WTC11 (cell line): ENCODE measurements at regions not wholly inside any gene's neighbourhood (a gene's known extent, or its start where the extent isn't known, plus 50 kb on each side); places are given as distances from the start of the nearest gene placed in this dataset.

Experiments
- ATAC-seq: fragments of 200-7000 bp; cut with Tn5 transposase; 2 replicates; pipeline ENCODE4 v1.10.0; 2021; ENCODE audit warnings: mild to moderate bottlenecking, moderate library complexity
- CTCF ChIA-PET: fragments of 300-600 bp; sonication (Branson Sonifier 250); formaldehyde crosslinking; loops from one replicate; lab custom pipeline; 2021; ENCODE audit warnings: antibody characterized with exemption; lab: Charles Lee
- POLR2A ChIA-PET: fragments of 350-600 bp; sonication (Branson Sonifier 250); formaldehyde crosslinking; loops from one replicate; lab custom pipeline; 2021; ENCODE audit warnings: antibody characterized with exemption; lab: Charles Lee
- DNase-seq: peaks from one replicate; pipeline ENCODE4 v3.0.0; 2021; ENCODE audit warnings: low spot score
- H3K27ac Mint-ChIP-seq: 2 replicates; pipeline ENCODE4 v1.8.0; 2021; ENCODE audit warnings: mixed read lengths
- H3K27me3 Mint-ChIP-seq: 2 replicates; pipeline ENCODE4 v1.8.0; 2021; ENCODE audit warnings: low read depth, mild to moderate bottlenecking, moderate library complexity, mixed read lengths
- H3K36me3 Mint-ChIP-seq: 2 replicates; pipeline ENCODE4 v1.8.0; 2021; ENCODE audit warnings: mixed read lengths
- H3K4me1 Mint-ChIP-seq: 2 replicates; pipeline ENCODE4 v1.8.0; 2022; ENCODE audit warnings: mixed read lengths
- H3K4me3 Mint-ChIP-seq: 2 replicates; pipeline ENCODE4 v1.8.0; 2021; ENCODE audit warnings: mild to moderate bottlenecking, moderate library complexity, mixed read lengths
- H3K9me3 Mint-ChIP-seq: 2 replicates; pipeline ENCODE4 v1.8.0; 2021; ENCODE audit warnings: mixed read lengths
- AFF4 ChIP-seq: sonication (generic); formaldehyde crosslinking; IDR thresholded peaks from 2 replicates; pipeline ENCODE4 v1.8.1; 2023; ENCODE audit warnings: mild to moderate bottlenecking, missing genetic modification reagents, borderline replicate concordance
- ATF2 ChIP-seq: sonication (generic); formaldehyde crosslinking; IDR thresholded peaks from 2 replicates; pipeline ENCODE4 v1.8.1; 2022; ENCODE audit warnings: low read depth, missing genetic modification reagents, borderline replicate concordance
- CREM ChIP-seq: sonication (generic); formaldehyde crosslinking; IDR thresholded peaks from 2 replicates; pipeline ENCODE4 v1.8.1; 2022; ENCODE audit warnings: mild to moderate bottlenecking, missing genetic modification reagents, moderate library complexity
- ERG ChIP-seq: fragments of 250-450 bp; sonication (Bioruptor Pico); IDR thresholded peaks from 2 replicates; pipeline ENCODE4 v1.8.0; 2021; ENCODE audit warnings: mild to moderate bottlenecking
- ESRRA ChIP-seq: sonication (generic); formaldehyde crosslinking; IDR thresholded peaks from 2 replicates; pipeline ENCODE4 v1.8.1; 2022; ENCODE audit warnings: mild to moderate bottlenecking, missing genetic modification reagents, borderline replicate concordance
- FOXJ3 ChIP-seq: sonication (generic); formaldehyde crosslinking; IDR thresholded peaks from 2 replicates; pipeline ENCODE4 v1.9.0; 2021; ENCODE audit warnings: missing genetic modification reagents, mild to moderate bottlenecking, borderline replicate concordance
- FOXK1 ChIP-seq: sonication (generic); formaldehyde crosslinking; IDR thresholded peaks from 2 replicates; pipeline ENCODE4 v1.8.0; 2022; ENCODE audit warnings: mild to moderate bottlenecking, moderate library complexity, missing genetic modification reagents
- GRHL2 ChIP-seq: fragments of 250-450 bp; sonication (Bioruptor Pico); IDR thresholded peaks from 2 replicates; pipeline ENCODE4 v1.8.0; 2022; ENCODE audit warnings: mild to moderate bottlenecking, moderate library complexity; ENCODE audit not compliant: insufficient replicate concordance, severe bottlenecking
- IRF2 ChIP-seq: sonication (generic); formaldehyde crosslinking; IDR thresholded peaks from 2 replicates; pipeline ENCODE4 v1.8.0; 2022; ENCODE audit warnings: low read depth, missing genetic modification reagents, borderline replicate concordance
- JAZF1 ChIP-seq: fragments of 250-450 bp; sonication (Bioruptor Pico); IDR thresholded peaks from 2 replicates; pipeline ENCODE4 v1.9.0; 2021; ENCODE audit warnings: moderate library complexity, mild to moderate bottlenecking, inconsistent platforms
- MLX ChIP-seq: sonication (generic); formaldehyde crosslinking; IDR thresholded peaks from 2 replicates; pipeline ENCODE4 v1.8.1; 2023; ENCODE audit warnings: mild to moderate bottlenecking, missing genetic modification reagents, moderate library complexity
- MYBL2 ChIP-seq: sonication (generic); formaldehyde crosslinking; IDR thresholded peaks from 2 replicates; pipeline ENCODE4 v1.8.1; 2023; ENCODE audit warnings: mild to moderate bottlenecking, moderate library complexity, missing genetic modification reagents
- NFE2L1 ChIP-seq: sonication (generic); formaldehyde crosslinking; IDR thresholded peaks from 2 replicates; pipeline ENCODE4 v1.8.1; 2023; ENCODE audit warnings: missing genetic modification reagents
- NR1H2 ChIP-seq: sonication (generic); formaldehyde crosslinking; IDR thresholded peaks from 2 replicates; pipeline ENCODE4 v1.9.0; 2021; ENCODE audit warnings: mild to moderate bottlenecking, moderate library complexity, missing genetic modification reagents
- NR3C1 ChIP-seq: sonication (generic); formaldehyde crosslinking; conservative IDR thresholded peaks from 2 replicates; pipeline ENCODE4 v1.8.1; 2023; ENCODE audit warnings: low read depth, mild to moderate bottlenecking, missing genetic modification reagents
- RORB ChIP-seq: fragments of 250-450 bp; sonication (Bioruptor Pico); IDR thresholded peaks from 2 replicates; pipeline ENCODE4 v1.9.0; 2021; ENCODE audit warnings: mild to moderate bottlenecking
- SMAD4 ChIP-seq: sonication (generic); formaldehyde crosslinking; IDR thresholded peaks from 2 replicates; pipeline ENCODE4 v1.8.0; 2022; ENCODE audit warnings: mild to moderate bottlenecking, missing genetic modification reagents
- TEAD1 ChIP-seq: sonication (generic); formaldehyde crosslinking; IDR thresholded peaks from 2 replicates; pipeline ENCODE4 v1.8.0; 2022; ENCODE audit warnings: mild to moderate bottlenecking, missing genetic modification reagents
- TP53 ChIP-seq: sonication (generic); formaldehyde crosslinking; IDR thresholded peaks from 2 replicates; pipeline ENCODE4 v1.8.1; 2023; ENCODE audit warnings: mild to moderate bottlenecking, missing genetic modification reagents
- USF1 ChIP-seq: sonication (generic); formaldehyde crosslinking; IDR thresholded peaks from 2 replicates; pipeline ENCODE4 v1.8.0; 2022; ENCODE audit warnings: mild to moderate bottlenecking, missing genetic modification reagents
- USF2 ChIP-seq: sonication (generic); formaldehyde crosslinking; IDR thresholded peaks from 2 replicates; pipeline ENCODE4 v1.8.1; 2023; ENCODE audit warnings: mild to moderate bottlenecking, missing genetic modification reagents, moderate library complexity
- ZBTB21 ChIP-seq: sonication (generic); formaldehyde crosslinking; IDR thresholded peaks from 2 replicates; pipeline ENCODE4 v1.8.1; 2023; ENCODE audit warnings: mild to moderate bottlenecking, missing genetic modification reagents, borderline replicate concordance
- ZNF317 ChIP-seq: sonication (generic); formaldehyde crosslinking; IDR thresholded peaks from 2 replicates; pipeline ENCODE4 v1.8.1; 2023; ENCODE audit warnings: low read depth, mild to moderate bottlenecking, moderate library complexity, missing genetic modification reagents, borderline replicate concordance

GRCh38 chr9:108475813-108476212 lies 380.0 kb downstream of the ACTL7B start:
- H3K4me1 Mint-ChIP-seq, result peaks cover 16% of the 10 kb centered on the region
- no peaks in the 10 kb centered on the region for H3K36me3 Mint-ChIP-seq
- H3K27ac Mint-ChIP-seq, result no peak overlapping the region
- ATAC-seq, result no peak
- H3K9me3 Mint-ChIP-seq, result no peaks in the 10 kb centered on the region
- TF ChIP-seq ESRRA (CRISPR knock-in tag) (no peak), NFE2L1 (CRISPR knock-in tag) (no peak), ATF2 (CRISPR knock-in tag) (no peak), NR1H2 (CRISPR knock-in tag) (no peak), NR3C1 (CRISPR knock-in tag) (no peak), SMAD4 (CRISPR knock-in tag) (no peak), USF2 (CRISPR knock-in tag) (no peak), CREM (CRISPR knock-in tag) (no peak), ERG (CRISPR knock-in tag) (no peak), JAZF1 (CRISPR knock-in tag) (no peak), GRHL2 (no peak), FOXK1 (CRISPR knock-in tag) (no peak), AFF4 (CRISPR knock-in tag) (no peak), TEAD1 (no peak), TP53 (CRISPR knock-in tag) (no peak), RORB (no peak), MYBL2 (CRISPR knock-in tag) (no peak), ZBTB21 (CRISPR knock-in tag) (no peak), ZNF317 (CRISPR knock-in tag) (no peak)
- POLR2A ChIA-PET, result no interaction called here
- no peak overlapping the region for H3K4me3 Mint-ChIP-seq
- DNase-seq, result no peak
- CTCF ChIA-PET, result no interaction called here
- H3K27me3 Mint-ChIP-seq, result no peaks in the 10 kb centered on the region

- POLR2A ChIA-PET, result no interaction called here
- Mint-ChIP-seq H3K27ac (no peak overlapping the region), H3K27me3 (no peaks in the 10 kb centered on the region), H3K4me3 (no peak overlapping the region), H3K4me1 (peaks cover 16% of the 10 kb centered on the region), H3K36me3 (peaks cover under 1% of the 10 kb centered on the region; the same call in 1 of the 2 replicates), H3K9me3 (peaks cover under 1% of the 10 kb centered on the region)
- ATAC-seq (no peak), DNase-seq (no peak)
- CTCF ChIA-PET, result interaction anchor here (1.1 kb wide), 1 partner anchor 8 kb away, joined by 3 read pairs; no protein-coding TSS in a partner anchor
- TF ChIP-seq FOXJ3 (CRISPR knock-in tag) (no peak), IRF2 (CRISPR knock-in tag) (no peak), MLX (CRISPR knock-in tag) (no peak), USF1 (no peak), NR3C1 (CRISPR knock-in tag) (no peak), AFF4 (CRISPR knock-in tag) (no peak)
These were observed 381.4 kb downstream of the ACTL7B start for GRCh38 chr9:108474356-108474755.
